ENCODE measurements at regions not wholly inside any gene's neighbourhood (a gene's known extent, or its start where the extent isn't known, plus 50 kb on each side); places are given as distances from the start of the nearest gene placed in this dataset.

GRCh38 chr2:237251986-237252385, 162.0 kb downstream of the COL6A3 start:
- TF ChIP-seq CTCF (IDR thresholded peaks at IDR 0.05), result no peak
- no peak for TF ChIP-seq RFX5 (IDR thresholded peaks at IDR 0.05; ENCODE audit: low read length)
- TF ChIP-seq RAD21 (IDR thresholded peaks at IDR 0.05; ENCODE audit: low read length), result no peak
- TF ChIP-seq EZH2phosphoT487 (IDR thresholded peaks at IDR 0.05; ENCODE audit: borderline replicate concordance, low read depth), result no peak
- no peak for TF ChIP-seq JUND (IDR thresholded peaks at IDR 0.05)
- no peak for TF ChIP-seq EP300 (IDR thresholded peaks at IDR 0.05; ENCODE audit: borderline replicate concordance in 1 of 2, low read depth in 1 of 2, low read length in 1 of 2)
- TF ChIP-seq POLR2AphosphoS5 (IDR thresholded peaks at IDR 0.05; ENCODE audit: low read depth, low read length), result no peak
- no peak for TF ChIP-seq NFIC (IDR thresholded peaks at IDR 0.05; ENCODE audit: borderline replicate concordance)
